ENCODE measurements at regions not wholly inside any gene's neighbourhood (a gene's known extent, or its start where the extent isn't known, plus 50 kb on each side); places are given as distances from the start of the nearest gene placed in this dataset.
A peak's percentile ranks its signal among the peaks of the same experiment; 100 is the strongest.

DNA sequence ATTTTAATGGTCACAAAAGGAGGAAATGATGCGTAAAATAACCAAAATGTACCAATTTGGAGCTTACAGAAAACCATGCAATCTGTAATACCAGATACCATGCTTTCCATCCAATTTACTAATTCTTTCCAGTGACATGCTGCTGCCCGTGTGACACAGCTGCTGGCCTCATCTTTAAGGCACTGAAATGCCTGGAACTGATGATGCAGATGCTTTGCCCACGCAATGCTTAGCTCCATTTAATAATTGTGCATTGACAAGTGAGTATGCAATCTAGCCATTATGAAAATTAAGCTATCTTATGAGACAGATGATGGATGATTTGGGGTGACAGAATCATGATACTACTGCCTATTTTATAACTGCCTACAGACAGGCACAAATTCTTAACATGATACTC, 169.2 kb upstream of the CTNND2 start:
- WGBS: 60% methylated on average over 3 of the region's 3 CpGs
- DNase-seq (ENCODE audit: low read depth in 6 of 9, low spot score in 9 of 9): no peak

DNA sequence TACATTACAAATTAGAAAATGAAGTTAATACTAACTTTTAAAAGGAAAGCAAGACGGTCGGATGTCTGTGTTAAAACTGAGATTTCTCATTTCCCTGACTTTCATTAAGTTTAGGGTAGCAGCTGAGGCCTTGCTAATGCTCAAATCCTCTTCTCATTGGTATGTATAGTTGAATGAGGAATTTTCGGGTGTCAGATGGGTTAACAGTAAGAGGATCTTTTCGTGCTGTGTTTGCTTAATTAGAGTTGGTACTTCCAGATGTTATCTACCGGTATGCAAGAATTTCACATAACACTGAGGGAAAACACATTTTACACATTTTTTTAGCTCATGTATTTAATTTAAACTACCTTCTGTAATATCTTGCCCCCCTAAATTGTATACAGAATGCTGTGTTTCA, 168.2 kb upstream of the CTNND2 start:
- Histone ChIP-seq H3K36me3 (ENCODE audit: control insufficient read depth in 2 of 2, insufficient read depth in 2 of 2, low read length in 1 of 2) (no peaks in the 10 kb centered on the region), H3K27ac (ENCODE audit: low read depth in 1 of 2, low read length in 1 of 2) (no peak overlapping the region), H3K9me3 (ENCODE audit: control insufficient read depth in 2 of 2, insufficient read depth in 1 of 2, low read length in 1 of 2) (no peaks in the 10 kb centered on the region), H3K4me1 (ENCODE audit: control insufficient read depth in 2 of 2, insufficient read depth in 2 of 2, low read length in 2 of 2) (no peaks in the 10 kb centered on the region), H3K27me3 (ENCODE audit: control insufficient read depth in 2 of 2, insufficient read depth in 1 of 2, low read length in 1 of 2) (no peaks in the 10 kb centered on the region), H3K4me3 (ENCODE audit: low read length in 2 of 2) (no peak overlapping the region)
- no peak for DNase-seq (ENCODE audit: low read depth in 6 of 9, low spot score in 9 of 9)
- WGBS: 74% methylated on average over 5 of the region's 5 CpGs

More for the DNA sequence above, 169.2 kb upstream of the CTNND2 start:
- Histone ChIP-seq H3K27me3 (ENCODE audit: control insufficient read depth in 2 of 2, insufficient read depth in 1 of 2, low read length in 1 of 2) (no peaks in the 10 kb centered on the region), H3K27ac (ENCODE audit: low read depth in 1 of 2, low read length in 1 of 2) (no peak overlapping the region), H3K4me1 (ENCODE audit: control insufficient read depth in 2 of 2, insufficient read depth in 2 of 2, low read length in 2 of 2) (no peaks in the 10 kb centered on the region), H3K36me3 (ENCODE audit: control insufficient read depth in 2 of 2, insufficient read depth in 2 of 2, low read length in 1 of 2) (no peaks in the 10 kb centered on the region), H3K9me3 (ENCODE audit: control insufficient read depth in 2 of 2, insufficient read depth in 1 of 2, low read length in 1 of 2) (no peaks in the 10 kb centered on the region), H3K4me3 (ENCODE audit: low read length in 2 of 2) (no peak overlapping the region)

DNA sequence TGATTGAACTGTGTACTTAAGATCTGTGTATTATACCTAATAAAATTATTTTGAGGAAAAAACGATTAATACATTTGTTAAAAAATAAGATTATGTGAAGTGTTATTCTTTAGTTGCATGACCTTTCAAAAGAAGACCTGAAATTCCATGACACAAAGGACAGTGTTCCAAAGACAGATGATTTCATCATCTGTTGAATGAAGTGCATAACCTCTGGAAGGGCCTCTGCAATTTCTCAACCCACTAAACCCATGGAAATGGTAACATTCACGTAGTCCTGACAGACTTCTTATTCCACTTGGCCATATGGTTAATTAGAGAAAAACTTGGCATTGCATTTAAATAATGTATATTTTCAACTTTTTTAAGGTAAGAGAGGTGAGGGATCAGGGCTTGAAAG, 167.2 kb upstream of the CTNND2 start:
- H3K27me3 ChIP-seq (ENCODE audit: control insufficient read depth in 2 of 2, insufficient read depth in 1 of 2, low read length in 1 of 2): no peaks in the 10 kb centered on the region
- DNase-seq (ENCODE audit: low read depth in 6 of 9, low spot score in 9 of 9): no peak
- H3K4me1 ChIP-seq (ENCODE audit: control insufficient read depth in 2 of 2, insufficient read depth in 2 of 2, low read length in 2 of 2): no peaks in the 10 kb centered on the region
- no peak overlapping the region for H3K4me3 ChIP-seq (ENCODE audit: low read length in 2 of 2)
- WGBS: 87% methylated on average over 2 of the region's 2 CpGs
- H3K27ac ChIP-seq (ENCODE audit: low read depth in 1 of 2, low read length in 1 of 2): no peak overlapping the region
- no peaks in the 10 kb centered on the region for H3K9me3 ChIP-seq (ENCODE audit: control insufficient read depth in 2 of 2, insufficient read depth in 1 of 2, low read length in 1 of 2)
- no peaks in the 10 kb centered on the region for H3K36me3 ChIP-seq (ENCODE audit: control insufficient read depth in 2 of 2, insufficient read depth in 2 of 2, low read length in 1 of 2)

DNA sequence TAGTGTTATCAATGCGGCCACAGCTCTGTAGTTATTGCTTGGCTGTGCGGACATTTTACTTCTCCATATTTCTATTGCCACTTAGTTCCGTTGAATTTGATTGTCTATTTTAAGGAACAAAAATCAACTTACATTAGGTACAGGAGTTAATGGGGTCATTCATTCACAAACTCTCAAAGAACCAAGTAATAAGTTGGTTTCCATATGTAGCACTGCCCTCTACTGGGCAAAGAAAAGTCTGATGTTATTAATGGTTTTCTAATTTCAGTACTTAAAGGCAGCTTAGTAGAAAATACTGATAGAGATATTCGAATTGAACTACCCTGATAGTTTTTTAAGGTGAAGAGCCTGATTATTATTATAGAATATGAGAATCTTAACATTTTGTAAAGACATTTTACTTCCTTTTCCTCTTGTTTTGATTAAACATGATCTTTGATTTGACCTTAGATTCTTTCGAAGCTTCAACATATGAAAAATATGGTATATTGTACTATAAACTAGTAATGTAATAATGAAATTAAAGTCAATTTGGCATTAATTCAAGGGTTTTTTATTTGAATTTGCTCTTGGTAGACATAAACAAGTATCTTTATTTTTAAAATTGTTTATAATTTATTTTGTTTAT, 119.5 kb upstream of the CTNND2 start:
- no peak overlapping the region for H3K27ac ChIP-seq (ENCODE audit: low read depth in 1 of 2, low read length in 1 of 2)
- peaks cover 0 to 9% of the 10 kb centered on the region in 2 donors for H3K9me3 ChIP-seq (ENCODE audit: control insufficient read depth in 2 of 2, insufficient read depth in 1 of 2, low read length in 1 of 2)
- H3K36me3 ChIP-seq (ENCODE audit: control insufficient read depth in 2 of 2, insufficient read depth in 2 of 2, low read length in 1 of 2): no peaks in the 10 kb centered on the region
- no peak overlapping the region for H3K4me3 ChIP-seq (ENCODE audit: low read length in 2 of 2)
- 51% methylated on average over 5 of the region's 5 CpGs for WGBS
- no peaks in the 10 kb centered on the region for H3K27me3 ChIP-seq (ENCODE audit: control insufficient read depth in 2 of 2, insufficient read depth in 1 of 2, low read length in 1 of 2)
- peak in 2 of 9 donors; percentile 0 to 15 for DNase-seq (ENCODE audit: low read depth in 6 of 9, low spot score in 9 of 9)
- no peaks in the 10 kb centered on the region for H3K4me1 ChIP-seq (ENCODE audit: control insufficient read depth in 2 of 2, insufficient read depth in 2 of 2, low read length in 2 of 2)

GRCh38 chr5:12022444-12022843, 118.2 kb upstream of the CTNND2 start:
- no peak for DNase-seq (ENCODE audit: low read depth in 6 of 9, low spot score in 9 of 9)
- Histone ChIP-seq H3K36me3 (ENCODE audit: control insufficient read depth in 2 of 2, insufficient read depth in 2 of 2, low read length in 1 of 2) (no peaks in the 10 kb centered on the region), H3K27ac (ENCODE audit: low read depth in 1 of 2, low read length in 1 of 2) (no peak overlapping the region), H3K4me3 (ENCODE audit: low read length in 2 of 2) (no peak overlapping the region), H3K4me1 (ENCODE audit: control insufficient read depth in 2 of 2, insufficient read depth in 2 of 2, low read length in 2 of 2) (no peaks in the 10 kb centered on the region), H3K27me3 (ENCODE audit: control insufficient read depth in 2 of 2, insufficient read depth in 1 of 2, low read length in 1 of 2) (no peaks in the 10 kb centered on the region), H3K9me3 (ENCODE audit: control insufficient read depth in 2 of 2, insufficient read depth in 1 of 2, low read length in 1 of 2) (peaks cover 0 to 2% of the 10 kb centered on the region in 2 donors)
- WGBS: 97% methylated on average over 3 of the region's 3 CpGs

- Histone ChIP-seq H3K27ac (ENCODE audit: low read depth in 1 of 2, low read length in 1 of 2) (no peak overlapping the region), H3K36me3 (ENCODE audit: control insufficient read depth in 2 of 2, insufficient read depth in 2 of 2, low read length in 1 of 2) (no peaks in the 10 kb centered on the region), H3K27me3 (ENCODE audit: control insufficient read depth in 2 of 2, insufficient read depth in 1 of 2, low read length in 1 of 2) (no peaks in the 10 kb centered on the region), H3K4me1 (ENCODE audit: control insufficient read depth in 2 of 2, insufficient read depth in 2 of 2, low read length in 2 of 2) (no peaks in the 10 kb centered on the region), H3K9me3 (ENCODE audit: control insufficient read depth in 2 of 2, insufficient read depth in 1 of 2, low read length in 1 of 2) (no peaks in the 10 kb centered on the region), H3K4me3 (ENCODE audit: low read length in 2 of 2) (no peak overlapping the region)
- 93% methylated on average over 1 of the region's 1 CpG for WGBS
- DNase-seq (ENCODE audit: low read depth in 6 of 9, low spot score in 9 of 9): no peak
Measured at GRCh38 chr5:12019306-12019705, 115.1 kb upstream of the CTNND2 start.

DNA sequence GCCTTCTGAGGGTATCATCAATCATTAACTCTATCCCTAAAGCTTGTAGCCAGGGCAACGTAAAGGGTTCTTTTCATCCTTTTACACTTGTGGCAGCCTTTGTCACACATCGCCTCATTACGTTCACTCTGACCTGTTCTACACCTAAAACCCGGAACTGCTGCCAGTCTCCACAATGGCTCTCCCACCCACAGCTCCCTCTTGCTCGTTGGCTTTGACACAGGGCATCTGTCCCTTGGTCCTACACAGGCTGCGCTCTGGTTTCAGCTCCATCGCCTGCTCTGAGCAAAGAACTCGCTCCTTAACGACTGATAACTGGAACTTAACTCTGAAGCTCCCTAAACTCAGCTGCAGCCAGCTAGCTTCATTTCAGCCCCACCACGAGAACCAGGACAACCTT, 112.8 kb upstream of the CTNND2 start:
- no peak overlapping the region for H3K27ac ChIP-seq (ENCODE audit: low read depth in 1 of 2, low read length in 1 of 2)
- WGBS: 77% methylated on average over 10 of the region's 10 CpGs
- H3K4me3 ChIP-seq (ENCODE audit: low read length in 2 of 2): no peak overlapping the region
- no peaks in the 10 kb centered on the region for H3K4me1 ChIP-seq (ENCODE audit: control insufficient read depth in 2 of 2, insufficient read depth in 2 of 2, low read length in 2 of 2)
- no peaks in the 10 kb centered on the region for H3K36me3 ChIP-seq (ENCODE audit: control insufficient read depth in 2 of 2, insufficient read depth in 2 of 2, low read length in 1 of 2)
- no peaks in the 10 kb centered on the region for H3K27me3 ChIP-seq (ENCODE audit: control insufficient read depth in 2 of 2, insufficient read depth in 1 of 2, low read length in 1 of 2)
- no peak for DNase-seq (ENCODE audit: low read depth in 6 of 9, low spot score in 9 of 9)
- H3K9me3 ChIP-seq (ENCODE audit: control insufficient read depth in 2 of 2, insufficient read depth in 1 of 2, low read length in 1 of 2): no peaks in the 10 kb centered on the region

- no peaks in the 10 kb centered on the region for H3K27me3 ChIP-seq (ENCODE audit: control insufficient read depth in 2 of 2, insufficient read depth in 1 of 2, low read length in 1 of 2)
- WGBS: 78% methylated on average over 7 of the region's 7 CpGs
- H3K4me3 ChIP-seq (ENCODE audit: low read length in 2 of 2): no peak overlapping the region
- no peaks in the 10 kb centered on the region for H3K36me3 ChIP-seq (ENCODE audit: control insufficient read depth in 2 of 2, insufficient read depth in 2 of 2, low read length in 1 of 2)
- no peaks in the 10 kb centered on the region for H3K4me1 ChIP-seq (ENCODE audit: control insufficient read depth in 2 of 2, insufficient read depth in 2 of 2, low read length in 2 of 2)
- no peaks in the 10 kb centered on the region for H3K9me3 ChIP-seq (ENCODE audit: control insufficient read depth in 2 of 2, insufficient read depth in 1 of 2, low read length in 1 of 2)
- no peak overlapping the region for H3K27ac ChIP-seq (ENCODE audit: low read depth in 1 of 2, low read length in 1 of 2)
- DNase-seq (ENCODE audit: low read depth in 6 of 9, low spot score in 9 of 9): no peak
Measured at GRCh38 chr5:12016159-12016746, 112.0 kb upstream of the CTNND2 start.

GRCh38 chr5:12013351-12013750, 109.1 kb upstream of the CTNND2 start:
- Histone ChIP-seq H3K36me3 (ENCODE audit: control insufficient read depth in 2 of 2, insufficient read depth in 2 of 2, low read length in 1 of 2) (no peaks in the 10 kb centered on the region), H3K4me1 (ENCODE audit: control insufficient read depth in 2 of 2, insufficient read depth in 2 of 2, low read length in 2 of 2) (no peaks in the 10 kb centered on the region), H3K4me3 (ENCODE audit: low read length in 2 of 2) (no peak overlapping the region), H3K9me3 (ENCODE audit: control insufficient read depth in 2 of 2, insufficient read depth in 1 of 2, low read length in 1 of 2) (peaks cover 0 to under 1% of the 10 kb centered on the region in 2 donors), H3K27ac (ENCODE audit: low read depth in 1 of 2, low read length in 1 of 2) (no peak overlapping the region), H3K27me3 (ENCODE audit: control insufficient read depth in 2 of 2, insufficient read depth in 1 of 2, low read length in 1 of 2) (no peaks in the 10 kb centered on the region)
- WGBS: 84% methylated on average over 1 of the region's 1 CpG
- no peak for DNase-seq (ENCODE audit: low read depth in 6 of 9, low spot score in 9 of 9)

Measured in thymus (tissue), 11 donors.